ENCODE measurements at regions not wholly inside any gene's neighbourhood (a gene's known extent, or its start where the extent isn't known, plus 50 kb on each side); places are given as distances from the start of the nearest gene placed in this dataset.

- no peak for TF ChIP-seq EZH2 (IDR thresholded peaks at IDR 0.05; ENCODE audit: borderline replicate concordance, insufficient read depth, low read depth, low read length, poor library complexity, severe bottlenecking)
- no peak for TF ChIP-seq CTCF (IDR thresholded peaks at IDR 0.05)
Observed at GRCh38 chr1:226491093-226491850, 57.3 kb upstream of the STUM start.

Measured in B cell (primary cell).